ENCODE measurements at regions not wholly inside any gene's neighbourhood (a gene's known extent, or its start where the extent isn't known, plus 50 kb on each side); places are given as distances from the start of the nearest gene placed in this dataset.

DNA sequence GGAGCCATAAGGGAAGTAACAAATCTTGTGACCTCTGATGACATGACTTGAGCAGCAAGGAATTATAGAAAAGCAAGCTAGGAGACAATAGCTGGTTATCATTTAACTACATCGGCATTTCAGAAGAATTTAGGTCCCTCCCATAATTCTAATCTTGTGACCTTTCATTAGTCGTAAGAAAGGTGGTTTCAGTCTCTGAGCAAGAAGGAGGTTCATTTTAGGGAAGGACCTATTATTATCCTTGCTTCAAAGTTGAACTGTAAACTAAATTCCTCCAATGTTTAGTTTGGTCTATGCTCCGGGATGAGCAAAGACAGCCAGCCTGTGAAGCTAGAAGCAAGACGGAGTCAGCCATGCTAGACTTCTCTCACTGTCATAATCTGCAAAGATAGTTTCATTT, 159.6 kb downstream of the SLC16A9 start:
- H3K9me3 ChIP-seq (ENCODE audit: control insufficient read depth, low read length): no peaks in the 10 kb centered on the region
- no peak overlapping the region for H3K4me3 ChIP-seq (ENCODE audit: low read length)
- no peaks in the 10 kb centered on the region for H3K27me3 ChIP-seq (replicated peaks; ENCODE audit: control insufficient read depth, insufficient read depth, low read length)
- no peak overlapping the region for H3K9ac ChIP-seq (ENCODE audit: low read length)
- no peaks in the 10 kb centered on the region for H3K36me3 ChIP-seq (ENCODE audit: control insufficient read depth, insufficient read depth, low read length, severe bottlenecking)
- DNase-seq (ENCODE audit: low read depth): no peak
- H3K4me1 ChIP-seq (ENCODE audit: control insufficient read depth, insufficient read depth, low read length): no peaks in the 10 kb centered on the region

DNA sequence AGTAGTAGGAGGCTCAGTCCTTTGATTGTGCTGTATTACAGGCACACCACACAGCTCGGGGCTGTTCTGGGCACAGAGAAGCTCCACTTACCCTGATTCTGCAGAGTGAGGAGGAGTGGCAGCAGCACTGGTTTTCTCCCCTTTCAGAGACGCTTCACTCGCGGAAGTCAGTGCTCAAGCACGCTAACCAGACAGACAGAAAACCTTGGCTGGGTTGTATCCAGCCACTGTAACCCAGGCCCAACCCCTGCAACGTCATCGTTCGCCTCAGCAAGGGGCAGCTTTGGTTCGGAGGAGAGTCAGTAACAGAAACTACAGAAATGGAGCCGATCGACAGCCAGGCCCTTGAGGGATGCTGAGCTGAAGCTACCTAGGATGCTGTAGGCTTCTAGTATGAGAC, 171.0 kb downstream of the SLC16A9 start:
- peaks cover 22% of the 10 kb centered on the region for H3K4me1 ChIP-seq (ENCODE audit: control insufficient read depth, insufficient read depth, low read length)
- no peaks in the 10 kb centered on the region for H3K9me3 ChIP-seq (ENCODE audit: control insufficient read depth, low read length)
- no peak overlapping the region for H3K9ac ChIP-seq (ENCODE audit: low read length)
- H3K4me3 ChIP-seq (ENCODE audit: low read length): no peak overlapping the region
- H3K36me3 ChIP-seq (ENCODE audit: control insufficient read depth, insufficient read depth, low read length, severe bottlenecking): no peaks in the 10 kb centered on the region
- no peaks in the 10 kb centered on the region for H3K27me3 ChIP-seq (replicated peaks; ENCODE audit: control insufficient read depth, insufficient read depth, low read length)
- no peak for DNase-seq (ENCODE audit: low read depth)

DNA sequence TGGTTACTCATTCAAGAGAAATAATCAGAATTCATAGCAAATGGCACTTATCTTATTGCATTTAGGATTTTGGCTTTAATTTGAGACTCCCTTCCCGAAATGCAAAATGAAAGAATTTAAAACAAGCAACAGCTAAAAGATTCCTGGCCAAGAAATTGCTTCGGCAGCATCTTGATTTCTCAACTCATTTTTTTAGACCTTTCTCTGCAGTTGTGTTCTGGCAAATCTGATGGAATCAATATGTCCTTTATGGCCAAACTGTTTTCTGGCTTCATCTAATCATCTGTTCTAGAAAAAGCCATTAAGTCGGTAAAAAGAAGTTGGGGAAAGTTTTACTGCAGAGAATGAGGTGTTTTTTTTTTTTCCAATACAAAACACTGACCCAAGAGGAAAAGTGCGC, 172.1 kb downstream of the SLC16A9 start:
- Histone ChIP-seq H3K9me3 (ENCODE audit: control insufficient read depth, low read length) (no peaks in the 10 kb centered on the region), H3K9ac (ENCODE audit: low read length) (no peak overlapping the region), H3K27me3 (replicated peaks; ENCODE audit: control insufficient read depth, insufficient read depth, low read length) (no peaks in the 10 kb centered on the region), H3K36me3 (ENCODE audit: control insufficient read depth, insufficient read depth, low read length, severe bottlenecking) (no peaks in the 10 kb centered on the region), H3K4me1 (ENCODE audit: control insufficient read depth, insufficient read depth, low read length) (peaks cover 22% of the 10 kb centered on the region), H3K4me3 (ENCODE audit: low read length) (no peak overlapping the region)
- DNase-seq (ENCODE audit: low read depth): peak; percentile 27

DNA sequence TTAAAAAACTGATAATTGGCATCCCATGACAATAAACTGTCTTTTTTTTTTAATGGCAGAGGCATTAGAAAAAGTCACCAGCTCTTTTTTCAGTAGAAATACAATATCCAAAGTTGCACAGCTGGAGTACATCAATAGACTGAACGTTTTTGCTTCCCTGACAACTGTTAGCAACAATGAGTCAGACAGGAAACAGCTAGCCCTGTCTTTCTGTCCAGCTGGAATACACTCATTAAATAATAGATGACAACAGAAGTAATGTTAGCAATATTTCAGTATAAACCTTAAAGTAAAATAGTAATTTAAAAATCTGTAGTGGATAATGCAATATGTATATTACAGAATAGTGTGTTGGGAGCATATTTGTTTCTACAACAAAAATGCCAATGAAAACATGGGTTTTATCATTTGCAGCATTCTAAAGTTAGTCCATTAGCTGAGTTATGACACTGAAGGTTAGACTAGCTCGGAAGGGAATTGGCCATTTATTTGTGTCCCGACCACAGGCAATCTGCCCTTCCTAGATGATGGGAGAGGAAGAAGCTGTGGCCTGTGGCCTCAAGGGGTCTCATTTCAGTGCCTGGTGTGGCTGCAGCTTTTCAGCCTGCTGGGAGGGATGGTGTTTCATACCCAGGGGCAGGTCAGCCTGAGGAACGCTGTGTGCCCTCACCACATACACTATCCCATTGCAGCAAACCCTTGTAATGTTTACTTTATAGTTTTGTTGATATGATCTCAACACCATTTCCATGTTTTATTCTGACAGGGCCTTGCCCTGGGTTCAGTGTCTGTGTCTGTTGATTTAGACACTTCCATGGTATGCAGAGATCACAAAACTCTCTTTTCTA, 173.3 kb downstream of the SLC16A9 start:
- Histone ChIP-seq H3K9me3 (ENCODE audit: control insufficient read depth, low read length) (no peaks in the 10 kb centered on the region), H3K9ac (ENCODE audit: low read length) (no peak overlapping the region), H3K4me3 (ENCODE audit: low read length) (peak overlapping the region; percentile 3), H3K36me3 (ENCODE audit: control insufficient read depth, insufficient read depth, low read length, severe bottlenecking) (no peaks in the 10 kb centered on the region), H3K4me1 (ENCODE audit: control insufficient read depth, insufficient read depth, low read length) (peaks cover 22% of the 10 kb centered on the region), H3K27me3 (replicated peaks; ENCODE audit: control insufficient read depth, insufficient read depth, low read length) (no peaks in the 10 kb centered on the region)
- peak; percentile 89 for DNase-seq (ENCODE audit: low read depth)

DNA sequence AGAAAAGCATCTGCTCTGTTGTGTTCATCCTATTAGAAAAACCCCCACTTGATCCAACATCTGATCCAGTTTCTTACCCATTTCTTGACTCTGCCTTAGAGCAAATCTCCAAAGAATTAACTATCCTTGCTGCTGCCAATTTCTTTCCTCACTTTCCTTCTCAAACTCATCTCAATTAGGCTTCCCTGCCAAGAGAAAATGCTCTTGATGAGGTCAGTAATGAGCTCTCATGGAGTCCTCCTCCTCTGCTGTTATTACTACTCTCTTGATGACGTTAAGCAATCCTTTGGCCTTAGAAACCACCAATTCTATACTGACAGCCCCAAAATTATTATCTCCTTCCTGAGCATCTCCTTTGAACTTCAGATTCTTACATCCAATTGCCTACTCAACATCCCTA, 162.0 kb upstream of the FAM13C start:
- Histone ChIP-seq H3K9ac (ENCODE audit: low read length) (no peak overlapping the region), H3K9me3 (ENCODE audit: control insufficient read depth, low read length) (no peaks in the 10 kb centered on the region)

DNA sequence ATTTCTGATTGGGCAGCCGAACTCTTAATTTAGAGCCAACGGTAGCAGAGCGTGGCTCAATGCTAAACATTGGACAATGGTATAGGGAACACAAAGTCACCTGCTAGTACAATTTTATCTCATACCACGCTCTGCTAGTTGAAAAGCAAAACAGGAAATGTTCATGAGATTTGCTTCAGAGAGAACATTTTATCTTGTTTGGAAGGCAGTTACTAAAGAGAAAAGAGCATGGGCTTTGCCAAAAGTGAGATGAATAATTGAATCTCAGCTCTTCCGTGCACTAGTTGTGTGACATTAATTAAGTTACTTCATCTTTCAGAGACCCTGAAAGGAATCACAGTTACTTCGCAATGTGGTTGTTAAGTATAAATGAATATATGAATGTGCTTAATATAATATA, 161.5 kb upstream of the FAM13C start:
- no peak overlapping the region for H3K4me3 ChIP-seq (ENCODE audit: low read length)
- DNase-seq (ENCODE audit: low read depth): no peak
- H3K27me3 ChIP-seq (replicated peaks; ENCODE audit: control insufficient read depth, insufficient read depth, low read length): no peaks in the 10 kb centered on the region
- H3K9me3 ChIP-seq (ENCODE audit: control insufficient read depth, low read length): no peaks in the 10 kb centered on the region
- no peaks in the 10 kb centered on the region for H3K36me3 ChIP-seq (ENCODE audit: control insufficient read depth, insufficient read depth, low read length, severe bottlenecking)
- H3K9ac ChIP-seq (ENCODE audit: low read length): no peak overlapping the region
- peaks cover 16% of the 10 kb centered on the region for H3K4me1 ChIP-seq (ENCODE audit: control insufficient read depth, insufficient read depth, low read length)

More for the DNA sequence above, 162.0 kb upstream of the FAM13C start:
- H3K4me1 ChIP-seq (ENCODE audit: control insufficient read depth, insufficient read depth, low read length): peaks cover 16% of the 10 kb centered on the region
- no peak for DNase-seq (ENCODE audit: low read depth)
- H3K36me3 ChIP-seq (ENCODE audit: control insufficient read depth, insufficient read depth, low read length, severe bottlenecking): no peaks in the 10 kb centered on the region
- H3K27me3 ChIP-seq (replicated peaks; ENCODE audit: control insufficient read depth, insufficient read depth, low read length): no peaks in the 10 kb centered on the region
- H3K4me3 ChIP-seq (ENCODE audit: low read length): no peak overlapping the region

DNA sequence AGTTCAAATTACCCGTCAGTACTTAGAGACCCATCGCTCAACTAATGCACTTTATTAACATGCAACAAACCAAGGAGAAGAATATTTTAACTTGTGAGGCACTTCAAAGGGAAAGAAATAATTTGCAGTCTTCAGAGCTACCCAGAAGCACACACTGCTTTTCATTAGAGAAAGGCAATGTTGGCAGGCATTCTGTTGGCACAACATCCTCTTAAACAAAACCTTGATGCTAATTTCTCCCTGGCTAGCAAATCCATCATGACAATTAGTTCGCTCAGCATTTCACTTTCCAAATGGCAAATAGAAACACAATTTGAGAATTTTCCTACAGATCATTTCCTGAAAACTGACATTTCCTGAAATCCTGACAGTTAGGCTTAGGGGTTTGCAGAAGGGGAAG, 155.6 kb upstream of the FAM13C start:
- H3K27me3 ChIP-seq (replicated peaks; ENCODE audit: control insufficient read depth, insufficient read depth, low read length): no peaks in the 10 kb centered on the region
- H3K4me3 ChIP-seq (ENCODE audit: low read length): no peak overlapping the region
- H3K4me1 ChIP-seq (ENCODE audit: control insufficient read depth, insufficient read depth, low read length): no peaks in the 10 kb centered on the region
- H3K9me3 ChIP-seq (ENCODE audit: control insufficient read depth, low read length): no peaks in the 10 kb centered on the region
- DNase-seq (ENCODE audit: low read depth): no peak
- H3K9ac ChIP-seq (ENCODE audit: low read length): no peak overlapping the region
- H3K36me3 ChIP-seq (ENCODE audit: control insufficient read depth, insufficient read depth, low read length, severe bottlenecking): no peaks in the 10 kb centered on the region

DNA sequence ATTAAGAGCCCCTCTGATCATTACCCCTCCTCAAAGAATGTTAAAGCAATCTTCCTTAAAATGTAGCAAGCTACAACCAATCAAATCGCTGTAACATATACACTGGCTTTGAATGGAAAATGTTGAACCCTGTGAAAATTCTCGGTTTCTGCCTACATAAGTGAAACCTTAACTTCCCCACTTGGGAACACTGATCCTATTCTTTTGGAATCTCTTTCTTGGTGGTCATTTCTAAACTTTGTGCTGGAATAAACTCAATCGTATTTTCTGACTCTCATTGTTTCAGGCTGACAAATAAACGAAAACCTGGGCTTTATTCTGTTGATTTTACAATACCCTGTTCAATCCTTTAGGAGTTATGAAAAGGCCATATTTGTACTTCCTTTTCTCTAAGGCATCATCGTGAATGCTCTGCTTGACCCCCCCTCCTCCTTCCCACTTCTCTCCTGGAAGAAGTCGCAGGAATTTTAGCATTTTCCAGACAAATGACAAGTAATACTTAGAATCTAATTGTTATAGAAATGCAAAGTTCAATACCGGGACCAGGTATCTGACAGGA, 155.1 kb upstream of the FAM13C start:
- no peaks in the 10 kb centered on the region for H3K27me3 ChIP-seq (replicated peaks; ENCODE audit: control insufficient read depth, insufficient read depth, low read length)
- H3K36me3 ChIP-seq (ENCODE audit: control insufficient read depth, insufficient read depth, low read length, severe bottlenecking): no peaks in the 10 kb centered on the region
- no peaks in the 10 kb centered on the region for H3K9me3 ChIP-seq (ENCODE audit: control insufficient read depth, low read length)
- H3K4me1 ChIP-seq (ENCODE audit: control insufficient read depth, insufficient read depth, low read length): no peaks in the 10 kb centered on the region
- no peak for DNase-seq (ENCODE audit: low read depth)
- H3K4me3 ChIP-seq (ENCODE audit: low read length): no peak overlapping the region
- H3K9ac ChIP-seq (ENCODE audit: low read length): no peak overlapping the region

DNA sequence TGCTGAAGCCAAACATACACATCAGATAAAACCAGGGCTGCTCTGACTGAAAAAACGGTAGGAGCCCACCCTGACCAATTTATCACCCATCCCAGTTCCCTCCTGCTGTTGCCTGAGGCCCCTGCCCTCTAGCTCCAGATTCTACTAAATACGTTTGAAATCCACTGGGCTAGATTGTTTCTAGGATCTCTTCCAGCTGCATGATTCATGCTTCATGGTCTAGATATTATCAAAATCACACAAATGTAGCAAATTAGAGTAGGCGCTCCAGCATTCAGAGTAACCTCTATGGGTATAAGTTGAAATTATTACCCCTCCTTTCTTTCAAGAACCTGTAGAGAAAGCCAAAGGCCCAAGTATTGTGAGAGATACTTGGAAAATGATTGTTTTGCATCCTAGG, 151.2 kb upstream of the FAM13C start:
- Histone ChIP-seq H3K4me3 (ENCODE audit: low read length) (no peak overlapping the region), H3K27me3 (replicated peaks; ENCODE audit: control insufficient read depth, insufficient read depth, low read length) (no peaks in the 10 kb centered on the region), H3K36me3 (ENCODE audit: control insufficient read depth, insufficient read depth, low read length, severe bottlenecking) (no peaks in the 10 kb centered on the region), H3K9ac (ENCODE audit: low read length) (no peak overlapping the region), H3K4me1 (ENCODE audit: control insufficient read depth, insufficient read depth, low read length) (no peaks in the 10 kb centered on the region), H3K9me3 (ENCODE audit: control insufficient read depth, low read length) (no peaks in the 10 kb centered on the region)
- DNase-seq (ENCODE audit: low read depth): peak; percentile 72

DNA sequence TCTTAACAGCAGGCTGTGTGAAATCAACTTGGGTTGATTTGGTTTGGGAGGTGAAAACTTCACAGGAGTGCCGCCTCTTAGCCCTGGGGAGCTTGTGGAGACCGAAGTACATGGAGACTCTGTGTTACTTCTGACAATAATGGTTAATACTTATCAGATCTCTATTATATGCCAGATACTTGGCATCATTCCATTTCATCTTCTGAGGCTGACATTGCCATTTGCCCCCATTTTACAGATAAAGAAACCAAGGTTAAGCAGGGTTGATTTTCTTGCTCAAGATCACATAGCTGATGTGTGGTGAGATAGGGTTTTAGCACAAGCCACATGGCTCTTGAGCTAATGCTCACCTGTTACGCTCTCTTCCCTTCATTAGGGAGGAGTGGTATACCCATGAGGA, 150.6 kb upstream of the FAM13C start:
- H3K4me1 ChIP-seq (ENCODE audit: control insufficient read depth, insufficient read depth, low read length): no peaks in the 10 kb centered on the region
- H3K9ac ChIP-seq (ENCODE audit: low read length): no peak overlapping the region
- H3K9me3 ChIP-seq (ENCODE audit: control insufficient read depth, low read length): no peaks in the 10 kb centered on the region
- no peak overlapping the region for H3K4me3 ChIP-seq (ENCODE audit: low read length)
- no peak for DNase-seq (ENCODE audit: low read depth)
- H3K27me3 ChIP-seq (replicated peaks; ENCODE audit: control insufficient read depth, insufficient read depth, low read length): no peaks in the 10 kb centered on the region
- no peaks in the 10 kb centered on the region for H3K36me3 ChIP-seq (ENCODE audit: control insufficient read depth, insufficient read depth, low read length, severe bottlenecking)

DNA sequence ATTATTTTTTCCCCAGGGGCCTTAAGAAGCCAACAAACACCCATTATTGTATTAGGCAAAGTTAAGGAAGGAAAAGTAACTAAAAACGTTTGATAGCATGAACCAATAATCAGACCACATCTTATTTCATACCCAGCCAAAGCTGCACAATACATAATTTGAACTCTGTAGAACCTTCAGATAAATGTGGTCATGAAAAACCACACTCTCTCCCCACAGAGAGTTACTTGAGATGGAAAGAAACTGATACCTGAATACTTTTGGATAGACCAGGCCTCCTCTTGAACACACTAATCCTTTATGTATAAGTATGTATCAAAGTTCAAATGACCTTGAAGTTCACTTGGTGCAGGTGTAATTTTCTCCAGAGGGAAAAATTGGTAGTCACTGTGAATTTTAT, 146.6 kb upstream of the FAM13C start:
- H3K27me3 ChIP-seq (replicated peaks; ENCODE audit: control insufficient read depth, insufficient read depth, low read length): no peaks in the 10 kb centered on the region
- no peak for DNase-seq (ENCODE audit: low read depth)
- H3K4me3 ChIP-seq (ENCODE audit: low read length): no peak overlapping the region
- H3K36me3 ChIP-seq (ENCODE audit: control insufficient read depth, insufficient read depth, low read length, severe bottlenecking): no peaks in the 10 kb centered on the region
- H3K4me1 ChIP-seq (ENCODE audit: control insufficient read depth, insufficient read depth, low read length): no peaks in the 10 kb centered on the region
- H3K9ac ChIP-seq (ENCODE audit: low read length): no peak overlapping the region
- H3K9me3 ChIP-seq (ENCODE audit: control insufficient read depth, low read length): no peaks in the 10 kb centered on the region

DNA sequence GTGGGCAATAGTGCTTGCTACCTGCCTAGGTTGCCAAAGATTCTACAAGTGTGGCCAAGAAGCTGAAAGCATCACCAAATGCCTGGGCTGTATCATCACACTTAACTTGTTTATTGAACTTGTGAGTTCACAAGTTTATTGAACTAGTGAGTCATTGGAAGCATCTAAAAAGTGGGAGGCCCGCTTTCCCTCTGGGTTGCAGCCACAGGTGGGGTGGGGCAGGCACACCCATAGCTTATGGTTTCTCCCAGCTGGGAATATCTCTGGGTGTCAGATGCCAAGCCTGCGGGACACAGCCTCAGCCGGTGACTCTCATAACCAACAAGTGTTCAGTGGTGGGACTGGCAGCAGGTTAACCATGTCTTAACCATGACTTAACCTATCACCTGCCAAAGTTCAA, 145.9 kb upstream of the FAM13C start:
- no peak for DNase-seq (ENCODE audit: low read depth)
- Histone ChIP-seq H3K27me3 (replicated peaks; ENCODE audit: control insufficient read depth, insufficient read depth, low read length) (no peaks in the 10 kb centered on the region), H3K4me1 (ENCODE audit: control insufficient read depth, insufficient read depth, low read length) (no peaks in the 10 kb centered on the region), H3K4me3 (ENCODE audit: low read length) (no peak overlapping the region), H3K9ac (ENCODE audit: low read length) (no peak overlapping the region), H3K9me3 (ENCODE audit: control insufficient read depth, low read length) (no peaks in the 10 kb centered on the region), H3K36me3 (ENCODE audit: control insufficient read depth, insufficient read depth, low read length, severe bottlenecking) (no peaks in the 10 kb centered on the region)

Measured in adipocyte (in vitro differentiated cells).